ENCODE measurements at regions not wholly inside any gene's neighbourhood (a gene's known extent, or its start where the extent isn't known, plus 50 kb on each side); places are given as distances from the start of the nearest gene placed in this dataset.

DNA sequence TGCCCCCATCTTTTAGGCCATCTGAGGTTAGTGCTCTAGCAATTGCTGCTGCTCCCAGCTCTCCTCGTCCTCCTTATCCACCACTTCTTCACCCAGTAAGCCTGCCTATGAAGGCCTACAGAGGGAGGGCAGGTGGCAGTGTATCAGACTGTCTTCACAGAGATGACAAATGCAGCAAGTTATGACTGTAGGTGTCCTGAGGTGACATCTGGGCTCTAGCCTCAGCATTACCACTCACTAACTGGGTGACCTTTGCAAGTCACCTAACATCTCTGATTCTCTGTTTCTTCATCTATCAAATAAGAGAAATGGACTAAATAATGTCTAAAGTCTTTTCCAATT is 151.6 kb downstream of the NOC3L start:
- TF ChIP-seq, protein P1, sequence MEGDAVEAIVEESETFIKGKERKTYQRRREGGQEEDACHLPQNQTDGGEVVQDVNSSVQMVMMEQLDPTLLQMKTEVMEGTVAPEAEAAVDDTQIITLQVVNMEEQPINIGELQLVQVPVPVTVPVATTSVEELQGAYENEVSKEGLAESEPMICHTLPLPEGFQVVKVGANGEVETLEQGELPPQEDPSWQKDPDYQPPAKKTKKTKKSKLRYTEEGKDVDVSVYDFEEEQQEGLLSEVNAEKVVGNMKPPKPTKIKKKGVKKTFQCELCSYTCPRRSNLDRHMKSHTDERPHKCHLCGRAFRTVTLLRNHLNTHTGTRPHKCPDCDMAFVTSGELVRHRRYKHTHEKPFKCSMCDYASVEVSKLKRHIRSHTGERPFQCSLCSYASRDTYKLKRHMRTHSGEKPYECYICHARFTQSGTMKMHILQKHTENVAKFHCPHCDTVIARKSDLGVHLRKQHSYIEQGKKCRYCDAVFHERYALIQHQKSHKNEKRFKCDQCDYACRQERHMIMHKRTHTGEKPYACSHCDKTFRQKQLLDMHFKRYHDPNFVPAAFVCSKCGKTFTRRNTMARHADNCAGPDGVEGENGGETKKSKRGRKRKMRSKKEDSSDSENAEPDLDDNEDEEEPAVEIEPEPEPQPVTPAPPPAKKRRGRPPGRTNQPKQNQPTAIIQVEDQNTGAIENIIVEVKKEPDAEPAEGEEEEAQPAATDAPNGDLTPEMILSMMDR (IDR thresholded peaks at IDR 0.05; ENCODE audit: low read depth, low read length), result no peak
- TF ChIP-seq POLR2A (IDR thresholded peaks at IDR 0.05; ENCODE audit: extremely low read depth, insufficient read length), result no peak
- TF ChIP-seq, protein P2, sequence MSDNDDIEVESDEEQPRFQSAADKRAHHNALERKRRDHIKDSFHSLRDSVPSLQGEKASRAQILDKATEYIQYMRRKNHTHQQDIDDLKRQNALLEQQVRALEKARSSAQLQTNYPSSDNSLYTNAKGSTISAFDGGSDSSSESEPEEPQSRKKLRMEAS (IDR thresholded peaks at IDR 0.05; ENCODE audit: low read depth, low read length), result no peak

All from NB4 (cell line).